H9 (cell line): ENCODE measurements at regions not wholly inside any gene's neighbourhood (a gene's known extent, or its start where the extent isn't known, plus 50 kb on each side); places are given as distances from the start of the nearest gene placed in this dataset.

Source experiments
- DNase-seq: peaks from one replicate; pipeline ENCODE4 v3.0.0-alpha.2; 2017
- H2AFZ ChIP-seq: one replicate; pipeline ENCODE4 v1.6.1; 2013; ENCODE audit warnings: mild to moderate bottlenecking, low read length, control low read depth, moderate library complexity
- H2AK5ac ChIP-seq: 2 replicates; pipeline ENCODE4 v1.6.1; 2013; ENCODE audit warnings: low read length, control low read depth, mixed read lengths; ENCODE audit not compliant: insufficient read length
- H2BK120ac ChIP-seq: one replicate; pipeline ENCODE4 v1.6.1; 2013; ENCODE audit warnings: low read depth, mild to moderate bottlenecking, low read length, control low read depth, inconsistent platforms; ENCODE audit not compliant: poor library complexity, severe bottlenecking
- H2BK12ac ChIP-seq: 2 replicates; pipeline ENCODE4 v1.6.1; 2013; ENCODE audit warnings: low read length, control low read depth, mixed read lengths, low read depth; ENCODE audit not compliant: insufficient read length
- H2BK15ac ChIP-seq: 2 replicates; pipeline ENCODE4 v1.6.1; 2013; ENCODE audit warnings: low read depth, low read length, control low read depth
- H2BK20ac ChIP-seq: one replicate; pipeline ENCODE4 v1.6.1; 2013; ENCODE audit warnings: low read depth, mild to moderate bottlenecking, low read length, control low read depth, inconsistent platforms; ENCODE audit not compliant: poor library complexity, severe bottlenecking
- H2BK5ac ChIP-seq: 2 replicates; pipeline ENCODE4 v1.6.1; 2013; ENCODE audit warnings: low read length, control low read depth, mixed read lengths; ENCODE audit not compliant: insufficient read length
- H3K14ac ChIP-seq: 2 replicates; pipeline ENCODE4 v1.6.1; 2013; ENCODE audit warnings: low read length, control low read depth; ENCODE audit not compliant: insufficient read depth
- H3K18ac ChIP-seq: 2 replicates; pipeline ENCODE4 v1.6.1; 2013; ENCODE audit warnings: low read depth, mild to moderate bottlenecking, mixed read lengths, low read length, control low read depth; ENCODE audit not compliant: insufficient read length
- H3K23ac ChIP-seq: 2 replicates; pipeline ENCODE4 v1.6.1; 2013; ENCODE audit warnings: low read length, control low read depth, mixed read lengths, low read depth; ENCODE audit not compliant: insufficient read length
- H3K23me2 ChIP-seq: 2 replicates; pipeline ENCODE4 v1.6.1; 2013; ENCODE audit warnings: low read depth, mild to moderate bottlenecking, mixed read lengths, low read length, control low read depth; ENCODE audit not compliant: insufficient read length, poor library complexity, severe bottlenecking
- H3K27ac ChIP-seq: 2 replicates; pipeline ENCODE4 v1.5.1; 2013; ENCODE audit warnings: low read length, control low read depth, mixed read lengths, low read depth; ENCODE audit not compliant: insufficient read length
- H3K27me3 ChIP-seq: 2 replicates; pipeline ENCODE4 v1.6.1; 2013; ENCODE audit warnings: low read length, control low read depth, inconsistent platforms; ENCODE audit not compliant: insufficient read depth
- H3K4ac ChIP-seq: 2 replicates; pipeline ENCODE4 v1.6.1; 2013; ENCODE audit warnings: low read depth, mild to moderate bottlenecking, control low read depth, inconsistent platforms, low read length, moderate library complexity
- H3K4me1 ChIP-seq: 2 replicates; pipeline ENCODE4 v1.6.1; 2013; ENCODE audit warnings: low read length, control low read depth, inconsistent platforms; ENCODE audit not compliant: insufficient read depth
- H3K4me2 ChIP-seq: 2 replicates; pipeline ENCODE4 v1.6.1; 2013; ENCODE audit warnings: low read length, control low read depth, mixed read lengths; ENCODE audit not compliant: insufficient read length, insufficient read depth
- H3K56ac ChIP-seq: 2 replicates; pipeline ENCODE4 v1.6.1; 2013; ENCODE audit warnings: low read depth, mild to moderate bottlenecking, mixed read lengths, low read length, control low read depth; ENCODE audit not compliant: insufficient read length
- H3K79me1 ChIP-seq: 2 replicates; pipeline ENCODE4 v1.6.1; 2013; ENCODE audit warnings: low read depth, mild to moderate bottlenecking, moderate library complexity, low read length, control low read depth, inconsistent platforms; ENCODE audit not compliant: insufficient read depth, poor library complexity, severe bottlenecking
- H3K79me2 ChIP-seq: 2 replicates; pipeline ENCODE4 v1.6.1; 2013; ENCODE audit warnings: low read length, control low read depth, inconsistent platforms; ENCODE audit not compliant: insufficient read depth
- H3K9ac ChIP-seq: 2 replicates; pipeline ENCODE4 v1.6.1; 2013; ENCODE audit warnings: low read length, control low read depth, mixed read lengths; ENCODE audit not compliant: insufficient read length; ENCODE audit errors: extremely low read depth
- H3K9me3 ChIP-seq: one replicate; pipeline ENCODE4 v1.6.1; 2013; ENCODE audit warnings: low read depth, low read length, inconsistent platforms; ENCODE audit not compliant: control insufficient read depth
- H3T11ph ChIP-seq: one replicate; pipeline ENCODE4 v1.6.1; 2013; ENCODE audit warnings: mild to moderate bottlenecking, low read length, control low read depth, inconsistent platforms
- H4K20me1 ChIP-seq: one replicate; pipeline ENCODE4 v1.6.1; 2013; ENCODE audit not compliant: control insufficient read depth, insufficient read length, insufficient read depth
- H4K5ac ChIP-seq: 2 replicates; pipeline ENCODE4 v1.6.1; 2013; ENCODE audit warnings: low read depth, mild to moderate bottlenecking, mixed read lengths, low read length, control low read depth; ENCODE audit not compliant: insufficient read length
- H4K8ac ChIP-seq: replicated peaks from 2 replicates; pipeline ENCODE4 v1.6.1; 2013; ENCODE audit warnings: low read length, control low read depth, mixed read lengths, low read depth; ENCODE audit not compliant: insufficient read length
- H4K91ac ChIP-seq: 2 replicates; pipeline ENCODE4 v1.6.1; 2013; ENCODE audit warnings: low read depth, mild to moderate bottlenecking, moderate library complexity, mixed read lengths, low read length, control low read depth; ENCODE audit not compliant: insufficient read length
- H3K27ac Mint-ChIP-seq, 3 experiments: 2 replicates in 2 of 3; 3 replicates in 1 of 3; pipeline ENCODE4 v1.8.0; 2020 to 2021; ENCODE audit warnings: mixed read lengths in 3 of 3, mild to moderate bottlenecking in 1 of 3, moderate library complexity in 1 of 3
- H3K27me3 Mint-ChIP-seq: 2 replicates; pipeline ENCODE4 v1.8.0; 2021; ENCODE audit warnings: low read depth, mild to moderate bottlenecking, moderate library complexity, mixed read lengths
- H3K36me3 Mint-ChIP-seq, 3 experiments: 2 replicates in 2 of 3; 3 replicates in 1 of 3; pipeline ENCODE4 v1.8.0; 2020 to 2021; ENCODE audit warnings: low read depth in 3 of 3, mixed read lengths in 3 of 3; ENCODE audit not compliant: insufficient read depth in 1 of 3
- H3K4me1 Mint-ChIP-seq, 2 experiments: 2 replicates each; pipeline ENCODE4 v1.8.0; 2020; ENCODE audit warnings: mixed read lengths in 2 of 2
- H3K4me3 Mint-ChIP-seq, 2 experiments: 2 replicates in 1 of 2; 3 replicates in 1 of 2; pipeline ENCODE4 v1.8.0; 2020 to 2021; ENCODE audit warnings: mild to moderate bottlenecking in 2 of 2, mixed read lengths in 2 of 2, moderate library complexity in 1 of 2
- H3K9me3 Mint-ChIP-seq, 2 experiments: 2 replicates in 1 of 2; 3 replicates in 1 of 2; pipeline ENCODE4 v1.8.0; 2020; ENCODE audit warnings: mild to moderate bottlenecking in 2 of 2, mixed read lengths in 2 of 2, moderate library complexity in 1 of 2
- CTCF ChIP-seq: fragments of 200-600 bp; sonication (generic); conservative IDR thresholded peaks from 3 replicates; pipeline ENCODE4 v1.8.0; 2021; ENCODE audit warnings: antibody characterized with exemption, mild to moderate bottlenecking
- WGBS: extraction: QIAGEN DNeasy Blood & Tissue Kit; methylation state at CpG from one replicate; pipeline ENCODE4 v1.1.7; 2013; ENCODE audit warnings: missing lambda C conversion rate, low lambda C conversion rate, mixed read lengths; ENCODE audit not compliant: insufficient read length; ENCODE audit errors: extremely low coverage; 5-methylcytosine and 5-hydroxymethylcytosine counted together

DNA sequence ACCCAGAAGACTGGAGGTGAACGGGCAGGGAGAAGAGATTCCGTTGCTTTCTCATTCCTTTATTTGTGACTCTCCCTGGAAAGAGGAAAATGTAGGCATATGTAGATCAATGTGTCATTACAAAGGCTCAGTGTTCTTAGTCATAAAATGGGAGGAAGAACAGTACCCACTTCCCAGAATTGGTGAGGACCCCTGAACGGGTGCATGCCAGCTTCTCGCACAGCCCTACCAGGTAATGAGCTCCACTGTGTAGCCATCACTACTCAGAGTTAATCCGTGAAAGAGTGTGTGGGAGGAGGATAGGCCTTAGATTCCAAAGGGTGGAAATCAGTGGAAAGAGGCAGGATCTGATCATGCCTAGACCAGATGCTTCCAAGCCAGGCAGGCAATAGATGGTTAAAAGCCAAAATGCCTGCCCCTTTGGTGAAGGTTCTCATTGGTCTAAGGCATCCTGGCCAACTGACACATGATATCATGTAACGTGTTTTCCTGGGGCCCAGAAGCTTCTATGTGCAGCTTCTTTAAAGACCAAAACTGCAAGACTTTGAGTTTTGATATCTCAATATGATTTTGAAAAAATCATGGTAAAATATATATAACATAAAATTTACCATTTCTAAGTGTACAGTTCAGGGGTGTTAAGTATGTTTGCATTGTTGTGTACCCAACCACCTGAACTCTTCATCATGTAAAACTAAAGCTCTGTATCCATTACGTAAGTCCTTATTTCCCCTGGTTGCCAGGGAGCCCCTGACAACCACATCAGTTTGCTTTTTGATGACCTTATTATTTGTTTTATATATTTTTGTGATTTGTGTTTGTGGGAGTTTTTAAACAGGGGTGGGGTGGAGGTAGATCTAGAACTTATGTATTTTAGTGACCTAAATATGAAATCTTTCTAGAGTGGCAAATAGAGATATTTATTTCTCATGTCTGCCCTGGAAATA is 402.2 kb upstream of the CFAP20DC start:
- H3K23ac ChIP-seq = no peak overlapping the region
- TF ChIP-seq CTCF = no peak
- H2BK20ac ChIP-seq = no peak overlapping the region
- peaks cover 43% of the 10 kb centered on the region for H3K27me3 Mint-ChIP-seq
- no peak overlapping the region for H3K4me2 ChIP-seq
- H2BK12ac ChIP-seq = no peak overlapping the region
- no peak overlapping the region for H2AFZ ChIP-seq
- no peak overlapping the region for H3K27ac ChIP-seq
- no peaks in the 10 kb centered on the region for H3K23me2 ChIP-seq
- H3K9me3 ChIP-seq = no peaks in the 10 kb centered on the region
- H4K8ac ChIP-seq = no peak overlapping the region
- no peak overlapping the region for H2BK5ac ChIP-seq
- H3K14ac ChIP-seq = no peak overlapping the region
- H2AK5ac ChIP-seq = no peak overlapping the region
- H3K4me1 Mint-ChIP-seq = no peaks in the 10 kb centered on the region
- no peak overlapping the region for H2BK15ac ChIP-seq
- H3K36me3 Mint-ChIP-seq = no peaks in the 10 kb centered on the region
- no peak overlapping the region for H3K27ac Mint-ChIP-seq
- H4K5ac ChIP-seq = no peak overlapping the region
- H3K18ac ChIP-seq = no peak overlapping the region
- no peaks in the 10 kb centered on the region for H3K27me3 ChIP-seq
- no peak for DNase-seq
- no peak overlapping the region for H4K91ac ChIP-seq
- WGBS = no CpG with 5 or more reads among the region's 7 CpGs
- no peaks in the 10 kb centered on the region for H3K9me3 Mint-ChIP-seq
- no peak overlapping the region for H3K4ac ChIP-seq
- no peaks in the 10 kb centered on the region for H3K79me2 ChIP-seq
- no peak overlapping the region for H3K4me3 Mint-ChIP-seq
- no peak overlapping the region for H3K56ac ChIP-seq
- no peak overlapping the region for H3T11ph ChIP-seq
- H3K79me1 ChIP-seq = no peaks in the 10 kb centered on the region
- no peak overlapping the region for H3K9ac ChIP-seq
- no peak overlapping the region for H2BK120ac ChIP-seq
- no peaks in the 10 kb centered on the region for H3K4me1 ChIP-seq
- H4K20me1 ChIP-seq = no peaks in the 10 kb centered on the region
